D721Med (cell line): ENCODE measurements at regions not wholly inside any gene's neighbourhood (a gene's known extent, or its start where the extent isn't known, plus 50 kb on each side); places are given as distances from the start of the nearest gene placed in this dataset.

Experiments used
- DNase-seq: peaks from one replicate; pipeline ENCODE4 v3.0.0; 2011; ENCODE audit warnings: low spot score; ENCODE audit not compliant: insufficient read length
- FAIRE-seq: peaks from 2 replicates; lab custom pipeline; 2011; peaks lifted over from hg19 to GRCh38; lab: Jason Lieb, UNC
- TF ChIP-seq, protein P1 (sequence below): IDR thresholded peaks from 2 replicates; pipeline ENCODE4 v1.5.1; 2012; ENCODE audit warnings: mild to moderate bottlenecking, control low read depth; ENCODE audit not compliant: insufficient read depth; ENCODE audit errors: missing control alignments

DNA sequence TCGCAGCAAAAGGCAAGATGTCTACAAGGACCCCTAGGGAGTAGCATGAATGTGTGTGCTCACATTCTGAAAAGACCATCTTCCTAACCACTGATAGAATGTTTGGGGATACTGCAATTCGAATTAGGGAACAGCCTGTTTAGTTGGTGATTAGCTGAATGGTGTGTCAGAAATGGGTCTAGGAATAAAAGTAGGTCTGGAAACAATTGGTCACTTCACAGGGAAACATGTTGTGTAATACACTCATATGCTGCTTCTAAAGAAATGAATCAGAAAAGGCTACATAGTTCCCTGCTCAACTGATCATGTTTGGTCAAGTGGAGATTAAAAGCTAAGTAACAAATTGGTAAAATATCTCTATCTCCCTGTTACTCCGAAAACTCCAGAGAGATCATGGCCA is 2362.4 kb upstream of the TENM3 start:
- DNase-seq (no peak), FAIRE-seq (no peak)
- TF ChIP-seq, protein P1, sequence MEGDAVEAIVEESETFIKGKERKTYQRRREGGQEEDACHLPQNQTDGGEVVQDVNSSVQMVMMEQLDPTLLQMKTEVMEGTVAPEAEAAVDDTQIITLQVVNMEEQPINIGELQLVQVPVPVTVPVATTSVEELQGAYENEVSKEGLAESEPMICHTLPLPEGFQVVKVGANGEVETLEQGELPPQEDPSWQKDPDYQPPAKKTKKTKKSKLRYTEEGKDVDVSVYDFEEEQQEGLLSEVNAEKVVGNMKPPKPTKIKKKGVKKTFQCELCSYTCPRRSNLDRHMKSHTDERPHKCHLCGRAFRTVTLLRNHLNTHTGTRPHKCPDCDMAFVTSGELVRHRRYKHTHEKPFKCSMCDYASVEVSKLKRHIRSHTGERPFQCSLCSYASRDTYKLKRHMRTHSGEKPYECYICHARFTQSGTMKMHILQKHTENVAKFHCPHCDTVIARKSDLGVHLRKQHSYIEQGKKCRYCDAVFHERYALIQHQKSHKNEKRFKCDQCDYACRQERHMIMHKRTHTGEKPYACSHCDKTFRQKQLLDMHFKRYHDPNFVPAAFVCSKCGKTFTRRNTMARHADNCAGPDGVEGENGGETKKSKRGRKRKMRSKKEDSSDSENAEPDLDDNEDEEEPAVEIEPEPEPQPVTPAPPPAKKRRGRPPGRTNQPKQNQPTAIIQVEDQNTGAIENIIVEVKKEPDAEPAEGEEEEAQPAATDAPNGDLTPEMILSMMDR: no peak

DNA sequence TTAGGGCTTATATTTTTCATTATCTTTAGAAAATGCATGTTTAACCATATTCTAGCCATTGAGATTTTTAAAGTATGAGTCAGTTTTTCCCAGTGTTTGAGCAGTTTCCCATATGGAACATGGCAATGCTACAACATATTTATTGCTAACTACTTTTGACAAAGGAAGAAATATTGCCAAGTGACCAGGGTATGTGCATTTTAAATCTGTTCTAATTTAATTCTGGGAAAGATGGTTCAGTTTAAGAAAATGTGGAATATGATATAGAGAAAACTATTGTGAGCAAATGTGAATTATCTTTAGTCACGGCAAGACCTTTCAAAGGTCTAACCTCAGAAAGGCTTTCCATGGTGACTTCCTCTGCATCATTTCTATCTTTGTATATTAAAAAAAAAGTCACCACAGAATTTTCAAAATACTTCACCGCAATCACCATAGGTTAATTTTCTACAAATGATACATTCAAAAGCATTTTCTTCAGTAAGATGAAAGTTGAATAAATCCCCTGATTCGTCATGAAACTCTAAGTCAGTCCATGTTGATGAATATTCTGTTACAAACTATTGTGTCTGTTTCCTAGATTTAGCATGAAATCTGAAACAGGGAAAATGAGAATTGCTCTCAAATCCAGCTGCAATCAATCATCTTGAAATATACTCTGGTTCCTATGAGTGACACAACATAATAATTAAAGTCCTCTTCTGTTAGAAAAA is 2349.0 kb upstream of the TENM3 start:
- DNase-seq (no peak), FAIRE-seq (no peak)
- TF ChIP-seq, protein P1: no peak

DNA sequence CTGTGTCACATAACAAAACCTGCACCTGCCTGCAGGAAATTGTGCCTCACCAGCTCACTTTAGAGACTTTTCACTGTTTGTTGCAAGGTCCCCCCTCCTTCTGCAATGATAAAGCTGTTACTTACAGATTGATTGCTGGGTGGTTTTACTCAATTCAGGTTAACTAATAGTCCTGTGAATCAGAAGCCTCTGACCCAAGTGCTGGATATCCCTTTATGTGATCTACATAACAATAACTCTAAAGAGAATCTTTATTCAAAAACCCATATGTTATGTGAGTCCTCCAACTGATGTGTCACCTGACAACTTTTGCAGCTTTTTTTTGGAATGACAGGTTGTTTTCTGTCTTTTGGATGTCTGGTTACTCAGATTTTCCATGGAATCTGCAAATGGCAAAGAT is 2323.6 kb upstream of the TENM3 start:
- FAIRE-seq: no peak

DNA sequence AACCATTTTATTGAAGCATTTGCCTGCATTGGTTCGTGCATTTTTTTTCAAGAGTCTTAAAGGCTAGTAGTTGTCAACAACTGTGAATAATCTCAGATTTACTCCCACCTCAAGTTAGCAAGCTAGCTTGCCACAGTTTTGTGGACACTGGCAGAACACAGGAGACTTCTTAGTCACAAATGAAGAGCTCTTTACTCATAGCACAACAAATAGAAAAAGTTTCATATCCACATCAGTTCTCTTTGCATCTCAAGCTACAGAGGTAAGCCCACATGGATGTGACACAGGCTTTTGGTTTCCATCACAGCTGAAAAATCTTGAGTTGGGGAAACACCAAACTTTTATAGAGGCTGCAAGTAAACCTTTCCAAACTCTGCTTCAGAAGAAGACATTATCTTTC is 2315.7 kb upstream of the TENM3 start:
- FAIRE-seq: no peak
- TF ChIP-seq, protein P1: no peak
- DNase-seq: no peak

More for the DNA sequence above, 2323.6 kb upstream of the TENM3 start:
- TF ChIP-seq, protein P1: no peak
- no peak for DNase-seq

DNA sequence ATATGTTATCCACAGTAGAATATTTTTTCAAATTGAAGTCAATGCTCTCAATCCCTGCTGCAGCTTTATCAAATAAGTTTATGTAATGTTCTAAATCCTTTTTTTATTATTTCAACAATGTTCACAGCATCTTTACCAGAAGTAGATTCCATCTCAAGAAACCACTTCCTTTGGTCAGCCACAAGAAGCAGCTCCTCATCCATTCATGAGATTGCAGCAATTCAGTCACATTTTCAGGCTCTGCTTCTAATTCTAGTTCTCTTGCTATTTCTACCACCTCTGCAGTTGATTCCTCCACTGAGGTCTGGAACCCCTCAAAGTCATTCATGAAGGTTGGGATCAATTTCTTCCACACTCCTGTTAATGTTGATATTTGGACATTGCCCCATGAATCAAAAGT is 2301.3 kb upstream of the TENM3 start:
- TF ChIP-seq, protein P1: no peak
- no peak for FAIRE-seq

DNA sequence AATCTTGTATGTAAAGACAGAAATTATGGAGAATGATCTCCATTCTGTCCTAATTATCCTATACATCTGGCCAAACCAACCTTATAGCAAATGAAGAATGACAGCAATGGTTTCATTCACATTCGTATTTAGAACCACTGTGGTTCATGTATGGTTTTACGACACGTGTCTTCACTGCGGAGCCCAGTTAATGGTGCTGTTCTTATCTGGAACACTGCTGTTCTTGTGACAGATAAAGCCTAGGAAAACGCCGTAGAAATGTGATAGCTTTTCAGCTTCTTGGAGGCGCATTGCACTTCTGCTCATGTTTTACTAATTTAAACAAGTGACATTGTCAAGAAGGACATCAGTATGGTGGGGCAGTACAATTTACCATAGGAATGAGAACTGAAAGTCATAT is 2266.4 kb upstream of the TENM3 start:
- TF ChIP-seq, protein P1: no peak
- DNase-seq (no peak), FAIRE-seq (no peak)

More for the DNA sequence above, 2301.3 kb upstream of the TENM3 start:
- DNase-seq: no peak

DNA sequence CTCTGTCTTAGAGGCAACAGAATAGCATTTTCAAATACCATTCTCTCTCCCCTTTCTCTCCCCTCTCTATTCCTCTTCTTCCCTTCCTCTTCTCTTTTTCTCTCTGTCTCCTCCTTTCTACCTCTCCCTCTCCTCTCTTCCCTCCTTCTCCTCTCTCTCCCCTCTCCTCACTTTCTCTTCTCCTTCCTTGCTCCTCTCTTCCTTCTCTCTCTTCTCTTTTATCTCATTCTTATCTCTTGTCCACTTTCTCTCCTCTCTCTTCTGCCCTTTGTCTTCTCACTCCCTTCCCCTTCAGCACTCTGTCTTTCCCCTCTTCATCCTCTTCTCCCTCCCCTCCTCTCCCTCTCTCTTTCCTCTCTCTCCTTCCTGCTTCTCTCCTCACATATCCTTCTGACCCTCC is 2265.8 kb upstream of the TENM3 start:
- TF ChIP-seq, protein P1: no peak
- FAIRE-seq (no peak), DNase-seq (no peak)
